Cardiac muscle cell (in vitro differentiated cells and primary cell): ENCODE measurements at regions not wholly inside any gene's neighbourhood (a gene's known extent, or its start where the extent isn't known, plus 50 kb on each side); places are given as distances from the start of the nearest gene placed in this dataset.

Experiments
- DNase-seq, 2 donors: peaks; one replicate each; pipeline versions ENCODE4 v3.0.0 to v3.0.0-alpha.2; 2010 to 2017; ENCODE audit warnings: low read depth in 1 of 2, low spot score in 1 of 2
- H3K27ac ChIP-seq: fragments of 200-600 bp; sonication (generic); 2 replicates; pipeline ENCODE4 v1.5.1; 2016
- H3K27me3 ChIP-seq: fragments of 200-600 bp; sonication (generic); 2 replicates; pipeline ENCODE4 v1.6.0; 2016; ENCODE audit warnings: control low read depth
- H3K36me3 ChIP-seq: fragments of 200-600 bp; sonication (generic); 2 replicates; pipeline ENCODE4 v1.5.1; 2016; ENCODE audit warnings: control low read depth
- H3K4me1 ChIP-seq: fragments of 200-600 bp; sonication (generic); 2 replicates; pipeline ENCODE4 v1.8.1; 2017; ENCODE audit warnings: low read depth, mild to moderate bottlenecking, mixed run types
- H3K4me3 ChIP-seq: fragments of 200-600 bp; sonication (generic); 2 replicates; pipeline ENCODE4 v1.5.1; 2016; ENCODE audit warnings: mild to moderate bottlenecking
- H3K9me3 ChIP-seq: fragments of 200-600 bp; sonication (generic); 2 replicates; pipeline ENCODE4 v1.5.1; 2017; ENCODE audit warnings: low read depth, mild to moderate bottlenecking, control low read depth
- CTCF ChIP-seq: IDR thresholded peaks from 2 replicates; pipeline ENCODE4 v1.5.1; 2012; ENCODE audit warnings: low read depth, mild to moderate bottlenecking, low read length

- Histone ChIP-seq H3K4me3 (no peak overlapping the region), H3K36me3 (no peaks in the 10 kb centered on the region), H3K27ac (no peak overlapping the region), H3K27me3 (no peaks in the 10 kb centered on the region), H3K4me1 (peaks cover 13% of the 10 kb centered on the region), H3K9me3 (no peaks in the 10 kb centered on the region)
- no peak for TF ChIP-seq CTCF
- DNase-seq: no peak
Observed at GRCh38 chr19:30252214-30252613, 120.0 kb upstream of the ZNF536 start.

DNA sequence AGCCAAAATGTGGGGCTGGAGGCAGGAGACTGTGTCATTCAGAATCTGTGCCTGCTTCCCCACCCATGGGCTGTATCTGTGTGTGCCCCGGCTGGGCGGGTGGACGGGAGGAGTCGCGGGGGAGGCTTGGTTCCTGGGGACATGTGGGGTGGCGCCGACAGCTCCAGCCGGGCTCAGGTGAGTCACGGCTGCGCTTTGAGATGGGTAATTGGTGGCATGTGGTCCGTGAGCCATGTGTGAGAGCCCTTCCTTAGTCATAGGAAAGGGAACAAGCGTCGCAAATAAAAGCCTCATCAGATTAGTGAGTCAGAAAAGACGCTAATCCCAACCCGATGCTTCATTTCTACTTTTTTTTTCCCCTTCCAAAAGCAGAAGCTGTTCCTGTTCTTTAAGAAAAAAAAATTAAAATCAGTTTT lies 118.6 kb upstream of the ZNF536 start:
- Histone ChIP-seq H3K4me1 (peaks cover 18% of the 10 kb centered on the region), H3K27ac (no peak overlapping the region), H3K27me3 (no peaks in the 10 kb centered on the region), H3K4me3 (no peak overlapping the region), H3K36me3 (no peaks in the 10 kb centered on the region), H3K9me3 (no peaks in the 10 kb centered on the region)
- DNase-seq: no peak
- no peak for TF ChIP-seq CTCF

DNA sequence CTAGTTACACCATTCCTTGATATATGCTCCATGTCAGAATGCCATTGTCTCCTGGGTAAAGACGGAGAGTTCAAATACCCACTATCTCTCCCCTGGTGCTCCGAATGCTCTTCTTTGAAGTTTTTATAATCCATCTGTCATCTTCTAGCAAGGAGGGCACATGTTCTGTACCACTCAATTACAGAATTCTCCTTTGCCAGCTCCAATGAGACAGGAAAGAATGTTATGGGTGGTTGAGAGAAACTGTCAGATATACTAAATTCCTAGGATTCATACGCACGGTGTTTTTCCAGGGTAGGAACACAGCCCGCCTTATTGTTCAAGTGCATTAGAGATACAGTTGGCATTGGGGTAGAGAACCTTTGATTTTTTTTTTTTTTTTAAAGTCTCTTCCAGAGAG lies 118.0 kb upstream of the ZNF536 start:
- Histone ChIP-seq H3K27ac (no peak overlapping the region), H3K36me3 (no peaks in the 10 kb centered on the region), H3K9me3 (no peaks in the 10 kb centered on the region), H3K27me3 (no peaks in the 10 kb centered on the region), H3K4me1 (peaks cover 18% of the 10 kb centered on the region), H3K4me3 (no peak overlapping the region)
- TF ChIP-seq CTCF: no peak
- no peak for DNase-seq

- Histone ChIP-seq H3K4me3 (no peak overlapping the region), H3K4me1 (peaks cover 18% of the 10 kb centered on the region), H3K27me3 (no peaks in the 10 kb centered on the region), H3K9me3 (no peaks in the 10 kb centered on the region), H3K36me3 (no peaks in the 10 kb centered on the region), H3K27ac (no peak overlapping the region)
- DNase-seq: no peak
- no peak for TF ChIP-seq CTCF
Observed at GRCh38 chr19:30254789-30255188, 117.4 kb upstream of the ZNF536 start.

DNA sequence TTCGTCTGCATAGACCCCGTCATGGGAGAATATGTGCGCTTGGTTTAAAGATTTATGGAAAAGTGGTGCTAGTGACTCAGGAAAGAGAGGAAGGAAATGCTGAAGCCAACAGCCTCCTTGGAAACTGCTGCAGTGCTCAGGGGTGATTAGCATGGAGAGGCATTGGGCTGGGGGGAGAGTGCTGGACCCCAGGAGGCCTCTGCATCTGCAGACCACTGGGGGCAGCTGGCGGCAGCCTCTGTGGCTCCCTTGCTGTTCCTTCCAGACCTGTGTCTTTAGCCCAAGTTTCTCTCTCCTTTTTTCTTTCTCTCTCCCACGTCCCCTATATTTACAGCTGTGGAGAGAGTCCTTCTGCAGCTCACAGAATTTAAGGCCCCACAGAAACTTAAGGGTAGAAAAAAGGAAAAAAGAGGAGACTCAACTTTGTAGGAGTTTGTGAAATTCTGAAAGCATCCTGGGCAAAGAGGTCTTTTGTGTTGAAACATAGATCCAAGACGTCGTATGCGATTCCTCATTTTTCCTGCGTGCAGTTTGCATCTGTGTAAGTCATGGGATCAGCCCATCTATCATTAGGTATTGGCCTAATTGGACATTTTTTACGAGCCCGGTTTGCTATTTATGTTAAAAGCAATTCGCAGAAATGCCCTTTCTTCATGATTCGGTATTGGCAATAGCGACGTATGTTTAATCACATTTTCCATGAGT lies 116.2 kb upstream of the ZNF536 start:
- no peaks in the 10 kb centered on the region for H3K9me3 ChIP-seq
- H3K4me3 ChIP-seq: no peak overlapping the region
- H3K4me1 ChIP-seq: peaks cover 18% of the 10 kb centered on the region
- H3K36me3 ChIP-seq: no peaks in the 10 kb centered on the region
- peak in 1 of 2 donors; percentile 19 for DNase-seq
- H3K27ac ChIP-seq: no peak overlapping the region
- no peaks in the 10 kb centered on the region for H3K27me3 ChIP-seq
- no peak for TF ChIP-seq CTCF
